Pulmonary artery endothelial cell (primary cell): ENCODE measurements at regions not wholly inside any gene's neighbourhood (a gene's known extent, or its start where the extent isn't known, plus 50 kb on each side); places are given as distances from the start of the nearest gene placed in this dataset.

Source experiments
- DNase-seq: peaks from one replicate; pipeline ENCODE4 v3.0.0-alpha.2; 2011; ENCODE audit warnings: low read depth, low spot score

DNA sequence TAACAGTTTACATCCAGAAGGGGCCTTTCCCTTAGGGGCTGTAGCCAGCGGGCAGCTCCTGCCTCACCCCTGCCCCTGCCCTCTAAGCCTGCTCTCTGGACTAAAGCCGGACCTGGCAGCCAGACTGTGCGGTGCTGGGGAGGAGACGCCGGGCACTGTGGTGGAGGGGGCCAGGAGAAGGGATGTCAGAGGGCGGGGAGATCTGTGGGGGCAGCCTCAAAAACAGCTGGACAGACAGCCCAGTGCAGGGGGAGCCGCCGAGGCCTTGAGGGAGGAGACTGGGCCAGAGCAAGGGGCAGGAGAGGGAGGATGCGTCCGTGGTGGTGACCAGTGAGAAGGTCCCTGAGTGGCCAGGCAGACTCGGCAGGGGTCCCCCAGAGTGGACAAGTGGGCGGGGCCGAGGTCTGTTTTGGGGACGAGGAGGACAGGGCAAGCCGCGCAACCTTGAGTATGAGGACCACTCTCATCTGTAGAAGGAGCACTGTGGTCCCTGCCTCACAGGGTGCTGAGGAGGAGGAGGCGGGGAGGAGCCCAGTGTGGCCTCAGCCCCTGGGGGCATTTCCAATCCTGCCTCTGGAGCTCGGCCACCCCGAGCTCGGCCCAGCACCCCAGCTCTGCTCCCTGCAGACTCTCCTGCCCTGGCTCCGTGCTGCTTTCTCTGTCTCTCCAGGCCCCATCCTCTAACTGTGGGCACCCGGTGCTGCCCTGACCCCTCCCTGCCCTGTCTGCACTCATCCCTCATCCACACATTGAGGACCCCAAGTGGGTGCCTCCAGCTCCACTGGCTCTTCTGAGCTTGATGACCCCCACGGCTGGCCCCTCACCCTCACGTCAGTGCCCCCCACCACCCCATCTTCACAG lies 59.2 kb upstream of the NKX1-1 start:
- DNase-seq = no peak

DNA sequence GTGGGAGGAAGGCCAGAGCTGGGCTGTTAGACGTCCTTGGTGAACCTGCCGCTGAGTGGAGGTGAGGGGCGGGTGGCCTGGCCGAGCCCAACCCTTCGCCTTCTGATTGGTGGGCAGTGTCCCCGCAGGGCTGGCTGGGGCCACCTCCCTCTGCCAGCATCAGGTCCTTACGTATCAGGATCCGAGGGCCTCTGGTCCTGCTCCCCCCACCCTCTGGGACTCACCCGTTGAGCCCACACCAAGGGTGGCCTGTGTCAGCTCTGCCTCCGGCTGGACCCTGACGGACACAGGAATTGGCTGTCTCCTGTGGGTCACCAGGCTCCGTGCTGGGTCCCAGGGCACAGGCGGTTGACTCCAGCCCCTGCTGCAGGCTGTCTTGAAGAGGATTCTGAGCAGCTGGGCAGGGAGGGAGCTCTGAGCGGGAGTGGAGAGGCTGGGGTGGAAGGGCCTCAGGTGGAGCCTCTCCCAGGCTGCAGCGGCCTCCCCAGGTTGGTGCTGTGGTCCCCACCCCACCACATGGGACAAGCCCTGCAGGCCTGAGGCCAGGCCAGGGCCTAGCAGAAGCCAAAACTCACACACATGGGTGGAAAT lies 58.4 kb upstream of the NKX1-1 start:
- DNase-seq = no peak

DNA sequence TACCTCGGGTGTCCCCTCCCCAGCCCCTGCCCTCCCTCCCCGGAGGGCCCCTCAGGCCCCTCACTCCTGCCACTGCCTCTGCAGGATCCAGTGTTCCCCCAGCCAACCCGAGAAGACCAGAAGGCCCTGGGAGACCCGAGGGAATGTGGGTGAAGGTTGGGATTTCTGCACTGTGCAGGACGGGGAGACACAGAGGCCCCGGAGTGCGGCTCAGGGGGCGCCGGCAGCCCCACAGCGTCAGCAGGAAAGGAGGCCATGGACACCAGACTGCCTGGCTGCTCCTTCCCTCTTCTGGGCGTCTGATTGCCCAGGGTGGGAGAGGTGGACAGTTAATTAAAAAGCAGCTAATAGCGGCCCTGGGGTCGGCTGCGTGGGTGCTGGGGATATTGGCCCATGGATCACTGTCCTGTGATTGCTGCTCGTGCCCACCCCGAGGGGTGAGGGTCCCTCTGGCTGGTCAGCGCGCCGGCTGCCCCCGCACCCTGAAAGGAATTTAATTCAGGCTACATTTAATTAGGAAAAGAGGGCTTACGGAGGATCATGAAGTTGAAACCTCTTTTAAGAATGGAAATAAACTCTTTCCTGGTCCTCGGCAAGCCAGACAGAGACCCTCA lies 57.8 kb upstream of the NKX1-1 start:
- no peak for DNase-seq

DNA sequence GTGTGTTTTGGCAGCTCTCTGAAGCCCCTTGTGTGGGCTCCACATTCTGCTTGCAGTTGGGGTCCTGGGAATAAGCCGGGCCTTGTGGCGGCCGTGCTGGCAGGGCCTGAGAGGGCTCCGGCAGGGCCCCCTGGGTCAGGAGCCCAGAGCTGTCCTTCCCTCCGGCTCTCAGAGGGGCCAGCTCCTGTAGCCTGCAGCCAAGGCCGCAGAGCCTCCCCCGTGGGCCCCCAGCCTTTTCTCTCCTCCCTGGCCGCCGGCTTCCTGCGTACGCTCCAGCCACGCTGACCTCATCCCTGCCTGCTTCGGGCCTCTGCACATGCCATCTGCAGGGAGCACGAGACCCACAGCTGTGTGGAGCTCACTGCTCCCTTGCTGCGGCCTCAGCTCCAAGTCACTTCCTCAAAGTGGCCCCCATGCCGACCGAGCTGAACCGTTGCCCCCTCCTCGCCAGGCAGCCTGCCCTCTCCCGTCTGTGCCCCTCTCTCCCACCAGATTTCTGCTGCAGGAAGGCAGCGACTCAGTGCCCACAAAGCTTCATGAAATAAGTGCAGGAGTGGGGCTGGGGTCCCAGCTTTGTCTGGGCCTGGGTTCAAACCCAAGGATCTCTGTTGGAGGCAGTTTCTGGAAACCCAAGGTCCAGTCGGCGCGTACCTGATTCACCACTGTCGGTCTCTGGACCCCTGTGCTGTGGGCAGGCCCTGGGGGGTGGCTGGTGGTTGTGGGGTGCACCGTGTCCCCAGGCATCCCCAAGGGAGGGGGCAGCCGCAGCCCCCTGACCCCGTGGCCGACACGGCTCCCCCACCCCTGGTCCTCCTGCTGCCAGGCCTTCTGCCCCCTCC lies 57.1 kb upstream of the NKX1-1 start:
- DNase-seq = no peak

DNA sequence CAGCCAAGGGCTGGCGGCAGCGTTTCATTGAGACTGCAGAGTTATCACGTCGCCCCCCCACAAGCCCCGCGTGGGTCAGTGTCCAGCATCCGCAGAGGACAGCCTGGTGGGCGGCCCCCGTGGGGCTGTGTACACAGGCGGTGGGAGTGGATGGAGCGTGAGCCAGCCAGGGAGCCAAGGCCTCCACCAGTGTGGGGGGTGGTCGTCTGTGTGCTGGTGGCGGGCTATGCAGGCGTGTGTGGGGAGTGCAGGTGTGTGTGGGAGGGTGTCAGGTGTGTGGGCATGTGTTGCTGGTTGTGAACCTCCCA lies 56.5 kb upstream of the NKX1-1 start:
- no peak for DNase-seq

DNA sequence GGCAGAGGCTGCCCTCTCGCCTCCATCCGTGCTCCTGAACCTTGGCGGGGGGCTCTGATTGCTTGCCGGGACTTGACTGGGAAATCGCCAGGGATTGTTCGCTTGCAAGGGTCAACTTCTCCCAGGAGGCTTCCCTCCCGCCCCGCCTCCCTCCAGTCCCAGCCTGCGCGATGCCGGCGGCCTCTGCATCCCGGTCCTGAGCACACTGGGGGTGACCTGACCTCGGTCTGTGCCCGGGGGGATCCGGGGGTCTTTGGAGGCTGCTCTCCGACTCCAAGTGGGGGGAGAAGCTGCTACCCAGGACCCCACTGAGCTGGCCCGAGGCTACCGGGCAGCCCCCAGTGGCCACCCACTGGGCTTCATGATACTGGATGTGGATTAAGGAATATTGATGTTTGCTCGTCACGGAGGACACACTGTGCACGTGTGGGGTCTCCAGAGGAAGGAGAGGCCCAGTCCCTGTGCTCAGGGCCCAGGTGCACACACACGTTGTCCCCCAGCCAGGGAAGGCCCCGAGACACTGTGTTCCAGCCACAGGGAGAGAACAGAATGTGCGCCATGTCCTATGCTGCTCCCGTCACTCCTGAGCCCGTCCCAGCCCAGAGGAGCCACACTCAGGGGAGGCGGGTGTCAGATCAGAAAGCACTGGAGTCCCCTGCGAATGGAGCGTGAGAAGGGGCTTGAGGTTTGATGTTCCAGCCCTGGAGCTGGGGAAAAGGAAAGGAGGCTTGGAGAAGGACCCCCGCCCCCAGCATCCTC lies 55.9 kb upstream of the NKX1-1 start:
- no peak for DNase-seq

DNA sequence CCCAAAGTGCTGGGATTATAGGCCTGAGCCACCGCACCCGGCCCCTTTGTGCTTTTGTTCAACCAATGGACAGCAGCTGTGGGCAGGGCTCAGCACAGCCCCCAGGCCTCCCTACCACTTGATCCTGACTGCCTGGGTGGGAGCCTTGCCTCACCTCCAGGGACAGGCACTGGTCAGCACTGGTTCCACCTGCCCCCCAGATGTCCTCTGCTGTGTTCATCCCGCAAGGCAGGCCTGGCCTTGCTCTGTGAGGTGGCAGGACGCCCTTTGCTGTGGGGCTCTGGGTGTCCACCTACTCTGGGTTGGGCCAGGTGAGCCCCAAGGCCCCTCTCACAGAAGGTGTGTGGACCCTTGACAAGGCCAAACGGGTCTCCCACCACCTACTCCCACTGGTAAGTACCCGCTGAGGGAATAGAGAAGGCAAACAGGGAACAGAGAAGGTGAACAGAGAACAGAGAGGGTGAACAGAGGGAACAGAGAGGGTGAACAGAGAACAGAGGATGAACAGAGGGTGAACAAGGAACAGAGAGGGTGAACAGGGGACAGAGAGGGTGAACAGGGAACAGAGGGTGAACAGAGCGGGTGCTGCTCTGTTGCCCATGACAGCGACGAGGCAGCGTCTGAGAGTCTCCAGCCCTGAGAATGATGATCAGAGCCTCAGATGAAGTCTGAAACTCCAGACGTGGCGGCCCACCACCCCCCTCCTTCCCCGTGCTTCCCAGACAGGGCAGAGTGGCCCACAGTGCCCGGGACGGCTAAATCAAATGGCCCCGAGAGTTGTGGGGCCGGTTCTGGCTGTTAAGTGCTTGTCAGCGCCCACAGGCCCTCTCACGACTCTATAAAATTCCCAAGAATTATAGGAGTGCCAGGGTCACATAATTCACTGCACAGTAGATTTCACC lies 55.0 kb upstream of the NKX1-1 start:
- no peak for DNase-seq

DNA sequence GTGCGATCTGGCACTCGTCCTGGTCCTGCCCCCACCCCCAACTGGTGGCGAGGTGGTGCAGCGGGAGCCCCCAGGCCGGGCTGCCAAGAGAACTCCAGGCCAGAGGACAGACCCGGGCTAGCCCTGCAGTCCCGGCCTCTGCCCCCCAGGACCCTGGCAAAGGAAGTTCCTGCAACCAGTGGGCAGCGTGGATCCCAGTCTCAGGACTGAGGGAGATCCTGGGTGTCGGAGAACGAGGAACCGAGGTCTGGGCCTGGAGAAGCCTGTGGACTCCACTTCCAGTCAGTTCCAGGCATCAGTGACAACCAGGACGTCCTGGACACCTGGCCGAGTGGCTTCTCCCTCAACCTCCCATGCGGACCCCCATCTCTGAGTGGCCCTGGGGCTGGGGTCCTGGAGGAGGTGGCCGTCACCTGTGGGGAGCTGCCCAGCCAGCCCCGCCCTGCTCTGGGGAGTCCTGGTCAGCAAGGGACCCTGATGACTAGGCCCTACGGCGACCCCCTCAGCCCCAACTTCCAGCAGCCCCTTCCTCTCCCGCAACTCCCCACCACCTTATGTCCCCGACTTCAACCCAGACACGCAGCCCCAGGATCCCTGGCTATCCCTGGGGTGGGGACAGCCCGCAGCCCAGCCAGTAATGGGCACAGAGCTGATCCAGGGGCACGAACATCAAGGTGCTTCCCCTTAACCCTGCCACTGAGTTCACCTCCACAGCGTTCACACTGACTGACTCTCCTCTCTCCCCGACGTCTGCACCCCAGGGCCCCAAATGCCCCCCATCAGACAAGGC lies 53.7 kb upstream of the NKX1-1 start:
- no peak for DNase-seq

DNA sequence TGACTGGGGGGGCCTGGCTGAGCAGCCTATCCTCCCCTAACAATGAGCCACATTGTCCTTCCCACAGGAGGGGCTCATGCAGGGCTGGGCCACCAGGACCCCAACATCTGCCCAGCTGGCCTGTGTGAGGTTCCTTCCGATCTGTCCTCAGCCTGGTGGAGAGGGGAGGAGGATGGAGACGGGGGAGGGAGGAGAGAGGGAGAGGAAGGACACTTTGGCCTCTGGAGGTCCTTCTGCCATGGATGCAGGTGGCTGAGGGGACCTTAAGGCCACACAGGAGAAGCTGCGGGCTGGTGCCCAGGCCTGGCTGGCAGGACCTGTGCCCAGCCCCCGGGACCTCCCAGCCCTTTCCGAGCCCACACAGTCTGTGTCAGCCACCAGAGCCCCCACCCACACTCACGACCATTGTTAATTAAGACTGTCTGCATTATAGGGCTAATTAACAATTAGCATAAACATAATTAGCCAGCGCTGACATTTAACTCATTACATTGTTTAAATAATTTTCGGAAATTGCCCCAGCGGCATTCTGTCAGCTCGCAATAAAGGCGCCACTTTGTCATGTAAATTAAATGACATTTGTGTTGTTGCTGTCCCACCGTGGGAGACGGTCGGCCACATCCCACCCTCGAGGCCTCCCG lies 53.0 kb upstream of the NKX1-1 start:
- DNase-seq = no peak

DNA sequence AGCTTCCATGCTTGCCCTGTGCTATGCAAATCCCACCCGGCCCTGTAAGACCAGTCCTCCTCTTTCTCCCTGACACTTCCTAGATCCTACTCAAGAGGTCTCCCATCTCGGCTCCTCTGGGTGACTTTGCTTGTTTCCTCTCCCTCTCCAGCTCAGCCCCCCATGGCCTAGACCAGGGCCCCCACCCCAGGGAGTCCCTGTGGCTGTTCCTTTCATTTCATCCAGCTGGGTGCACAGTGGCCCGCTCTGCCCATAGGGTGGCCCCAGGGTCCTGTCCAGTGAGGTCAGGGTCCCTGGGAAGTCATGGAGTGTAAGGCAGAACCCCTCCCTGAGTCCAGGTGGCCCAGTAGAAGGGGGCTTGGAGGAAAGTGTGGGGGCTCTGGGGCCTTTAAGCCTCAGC lies 52.3 kb upstream of the NKX1-1 start:
- DNase-seq = no peak
